ENCODE measurements at regions not wholly inside any gene's neighbourhood (a gene's known extent, or its start where the extent isn't known, plus 50 kb on each side); places are given as distances from the start of the nearest gene placed in this dataset.

- no peak for TF ChIP-seq POLR2AphosphoS5 (IDR thresholded peaks at IDR 0.05; ENCODE audit: borderline replicate concordance, low read depth, low read length)
- no peak for TF ChIP-seq EZH2 (IDR thresholded peaks at IDR 0.05)
- no peak for TF ChIP-seq FOXP2 (optimal IDR thresholded peaks at IDR 0.05; ENCODE audit: control extremely low read depth, extremely low read length, insufficient read depth)
Measured at GRCh38 chr20:51958099-51959065, 156.1 kb upstream of the SALL4 start.
